HepG2 (cell line): ENCODE measurements at regions not wholly inside any gene's neighbourhood (a gene's known extent, or its start where the extent isn't known, plus 50 kb on each side); places are given as distances from the start of the nearest gene placed in this dataset.

Experiments
- HDAC6 ChIP-seq: fragments of 200-600 bp; sonication (generic); IDR thresholded peaks from 2 replicates; pipeline ENCODE4 v1.7.0; 2017; ENCODE audit warnings: mild to moderate bottlenecking, antibody characterized with exemption, low read length, low read depth
- KDM5B ChIP-seq: sonication (generic); formaldehyde crosslinking; IDR thresholded peaks from 2 replicates; pipeline ENCODE4 v1.4.0; 2020; ENCODE audit warnings: missing genetic modification reagents, mild to moderate bottlenecking, borderline replicate concordance
- NONO ChIP-seq, 2 experiments: fragments of 450-650 bp in 1 of 2; sonication (generic) in 1 of 2; formaldehyde crosslinking in 1 of 2; IDR thresholded peaks in 1 of 2; conservative IDR thresholded peaks in 1 of 2; 2 replicates each; pipeline versions ENCODE4 v1.6.1 to v1.8.0; 2017 to 2022; ENCODE audit warnings: mild to moderate bottlenecking in 1 of 2, missing genetic modification reagents in 1 of 2, moderate library complexity in 1 of 2
- PAWR ChIP-seq: sonication (generic); formaldehyde crosslinking; IDR thresholded peaks from 2 replicates; pipeline ENCODE4 v1.4.0; 2020; ENCODE audit warnings: missing genetic modification reagents, mild to moderate bottlenecking, borderline replicate concordance
- POLR2A ChIP-seq, 2 experiments: IDR thresholded peaks; 2 replicates each; pipeline ENCODE4 v1.6.1; 2011; ENCODE audit warnings: low read depth in 2 of 2, low read length in 2 of 2, mild to moderate bottlenecking in 1 of 2, moderate library complexity in 1 of 2; ENCODE audit not compliant: insufficient read depth in 1 of 2
- SYNCRIP ChIP-seq: fragments of 200-400 bp; formaldehyde crosslinking; IDR thresholded peaks from 2 replicates; pipeline ENCODE4 v1.6.1; 2018; ENCODE audit warnings: mild to moderate bottlenecking, low read depth, low read length; ENCODE audit not compliant: insufficient read depth
- ZFP1 ChIP-seq: IDR thresholded peaks from 2 replicates; pipeline ENCODE4 v1.6.1; 2016
- TF ChIP-seq, protein P1 (sequence below): sonication (generic); formaldehyde crosslinking; IDR thresholded peaks from 2 replicates; pipeline ENCODE4 v1.5.0; 2020; ENCODE audit warnings: mild to moderate bottlenecking, missing genetic modification reagents, moderate library complexity
- TF ChIP-seq, protein P2 (sequence below): IDR thresholded peaks from 2 replicates; pipeline ENCODE4 v1.6.1; 2016; ENCODE audit warnings: mild to moderate bottlenecking, missing biosample characterization, missing genetic modification reagents

DNA sequence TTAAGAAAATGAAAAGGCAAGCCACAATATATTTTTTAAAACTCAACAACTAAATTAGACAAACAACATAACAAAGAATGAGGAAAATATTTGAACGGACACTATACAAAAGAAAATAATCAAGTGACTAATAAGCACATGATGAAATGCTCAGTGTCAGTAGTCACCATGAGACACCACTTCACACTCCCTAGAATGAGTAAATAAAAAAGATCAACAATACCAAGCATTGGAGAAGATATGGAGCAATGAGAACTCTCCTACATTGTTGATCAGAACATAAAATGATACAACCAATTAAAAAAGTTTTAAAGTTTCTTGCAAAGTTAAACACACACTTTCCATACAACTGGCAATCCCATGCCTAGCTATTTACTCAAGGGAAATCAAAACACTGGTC is 222.2 kb downstream of the C7orf25 start:
- TF ChIP-seq ZFP1 = no peak
- TF ChIP-seq KDM5B (CRISPR knock-in tag) = no peak
- TF ChIP-seq POLR2A (IDR thresholded peaks at IDR 0.05; ENCODE audit: insufficient read depth in 1 of 2, low read depth in 2 of 2, low read length in 2 of 2) = no peak
- no peak for TF ChIP-seq PAWR (CRISPR knock-in tag)
- TF ChIP-seq, protein P1, sequence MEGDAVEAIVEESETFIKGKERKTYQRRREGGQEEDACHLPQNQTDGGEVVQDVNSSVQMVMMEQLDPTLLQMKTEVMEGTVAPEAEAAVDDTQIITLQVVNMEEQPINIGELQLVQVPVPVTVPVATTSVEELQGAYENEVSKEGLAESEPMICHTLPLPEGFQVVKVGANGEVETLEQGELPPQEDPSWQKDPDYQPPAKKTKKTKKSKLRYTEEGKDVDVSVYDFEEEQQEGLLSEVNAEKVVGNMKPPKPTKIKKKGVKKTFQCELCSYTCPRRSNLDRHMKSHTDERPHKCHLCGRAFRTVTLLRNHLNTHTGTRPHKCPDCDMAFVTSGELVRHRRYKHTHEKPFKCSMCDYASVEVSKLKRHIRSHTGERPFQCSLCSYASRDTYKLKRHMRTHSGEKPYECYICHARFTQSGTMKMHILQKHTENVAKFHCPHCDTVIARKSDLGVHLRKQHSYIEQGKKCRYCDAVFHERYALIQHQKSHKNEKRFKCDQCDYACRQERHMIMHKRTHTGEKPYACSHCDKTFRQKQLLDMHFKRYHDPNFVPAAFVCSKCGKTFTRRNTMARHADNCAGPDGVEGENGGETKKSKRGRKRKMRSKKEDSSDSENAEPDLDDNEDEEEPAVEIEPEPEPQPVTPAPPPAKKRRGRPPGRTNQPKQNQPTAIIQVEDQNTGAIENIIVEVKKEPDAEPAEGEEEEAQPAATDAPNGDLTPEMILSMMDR = no peak
- TF ChIP-seq SYNCRIP = no peak
- no peak for TF ChIP-seq NONO (IDR thresholded peaks at IDR 0.05)
- TF ChIP-seq NONO (CRISPR knock-in tag; conservative IDR thresholded peaks at IDR 0.05) = no peak
- TF ChIP-seq, protein P2, sequence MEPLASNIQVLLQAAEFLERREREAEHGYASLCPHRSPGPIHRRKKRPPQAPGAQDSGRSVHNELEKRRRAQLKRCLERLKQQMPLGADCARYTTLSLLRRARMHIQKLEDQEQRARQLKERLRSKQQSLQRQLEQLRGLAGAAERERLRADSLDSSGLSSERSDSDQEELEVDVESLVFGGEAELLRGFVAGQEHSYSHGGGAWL (CRISPR knock-in tag) = no peak
- TF ChIP-seq HDAC6 = no peak
